GM19193 (cell line): ENCODE measurements at regions not wholly inside any gene's neighbourhood (a gene's known extent, or its start where the extent isn't known, plus 50 kb on each side); places are given as distances from the start of the nearest gene placed in this dataset.

ENCODE experiments used
- POLR2A ChIP-seq: IDR thresholded peaks from 4 replicates; pipeline ENCODE4 v1.6.1; 2011; ENCODE audit not compliant: insufficient read depth, insufficient read length; ENCODE audit errors: extremely low read depth

DNA sequence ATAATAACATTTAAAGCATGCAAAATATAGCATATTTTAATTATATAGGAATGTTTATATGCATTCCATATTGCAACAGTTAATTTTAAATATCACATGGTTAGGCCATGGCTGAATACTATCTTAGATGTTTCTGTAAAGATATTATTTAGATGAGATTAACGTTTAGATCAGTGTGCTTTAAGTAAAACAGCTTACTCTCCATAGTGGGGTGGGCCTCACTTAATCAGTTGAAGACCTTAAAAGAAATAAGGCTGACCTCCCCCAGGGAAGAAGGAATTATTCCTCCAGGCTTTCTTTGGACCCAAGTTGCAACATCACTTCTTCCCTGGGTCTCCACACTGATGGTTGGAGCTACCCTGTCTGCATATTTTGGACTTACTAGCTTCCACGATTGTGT lies 1246.5 kb downstream of the TYW1 start:
- TF ChIP-seq POLR2A = no peak

DNA sequence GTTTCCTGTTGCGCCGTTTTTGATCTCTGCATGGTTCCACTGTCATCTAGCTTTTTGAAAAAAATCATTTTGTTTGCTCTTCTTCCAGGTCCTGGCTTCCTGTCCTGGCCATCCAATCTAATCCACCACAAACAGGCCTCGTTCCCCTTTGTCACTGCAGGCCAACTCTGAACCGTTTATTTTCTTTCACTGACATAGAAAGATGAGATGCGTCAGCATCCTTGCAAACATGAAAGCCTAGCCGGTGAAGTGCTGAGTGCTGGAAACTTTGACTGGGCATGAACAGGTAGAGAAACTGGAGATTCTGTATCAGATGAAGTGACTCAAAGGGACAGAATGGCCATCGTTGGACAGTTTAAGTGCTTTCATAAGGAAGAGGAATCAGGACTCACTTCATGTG lies 1247.8 kb downstream of the TYW1 start:
- TF ChIP-seq POLR2A = no peak

DNA sequence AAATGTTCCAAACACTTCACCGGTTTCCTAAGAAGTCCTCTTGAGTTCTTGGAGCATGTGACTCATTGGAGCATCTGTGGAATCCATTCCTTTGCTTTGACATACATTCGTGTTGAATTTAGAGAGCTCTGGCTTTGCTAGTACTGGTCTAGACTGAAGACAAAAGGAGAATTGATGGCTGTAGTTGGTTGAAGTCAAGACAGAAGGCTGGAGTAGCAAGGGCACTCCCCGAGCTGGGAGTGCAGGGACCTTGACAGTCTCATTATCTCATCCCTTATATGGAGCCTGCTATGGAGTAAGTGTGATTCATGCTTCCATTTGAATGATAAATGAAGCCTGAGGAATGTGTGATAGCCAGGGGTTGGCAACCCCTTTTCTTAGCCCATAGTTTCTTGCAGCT lies 1249.1 kb downstream of the TYW1 start:
- no peak for TF ChIP-seq POLR2A

DNA sequence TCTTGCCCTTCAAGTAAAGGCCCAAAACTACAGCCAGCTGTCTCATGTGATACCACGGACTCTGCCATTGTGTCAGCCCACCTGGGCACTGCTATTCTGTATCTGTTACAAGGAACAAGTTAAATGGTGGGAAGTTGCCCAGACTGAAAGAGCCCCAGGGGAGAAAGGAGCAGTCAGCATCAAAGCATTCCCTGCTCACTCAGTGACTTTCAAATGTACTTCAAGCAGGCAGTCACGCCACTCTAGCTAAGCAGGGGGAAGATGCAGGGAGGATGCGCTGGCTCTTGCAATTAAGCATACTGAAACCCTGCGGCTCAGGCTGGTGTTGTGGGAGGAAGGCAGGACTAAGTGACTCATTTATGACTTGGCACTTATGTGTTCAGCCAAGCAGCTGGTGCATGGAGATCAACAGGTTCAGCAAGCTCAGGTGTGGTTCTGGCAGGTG lies 1249.6 kb downstream of the TYW1 start:
- TF ChIP-seq POLR2A = no peak

GRCh38 chr7:68247126-68247525 lies 1250.5 kb downstream of the TYW1 start:
- TF ChIP-seq POLR2A = no peak

GRCh38 chr7:68247571-68247970 lies 1250.9 kb downstream of the TYW1 start:
- no peak for TF ChIP-seq POLR2A

GRCh38 chr7:68248973-68249372 lies 1252.3 kb downstream of the TYW1 start:
- no peak for TF ChIP-seq POLR2A

GRCh38 chr7:68249611-68250010 lies 1253.0 kb downstream of the TYW1 start:
- no peak for TF ChIP-seq POLR2A

- no peak for TF ChIP-seq POLR2A
Measured at GRCh38 chr7:68250143-68250542, 1253.5 kb downstream of the TYW1 start.

GRCh38 chr7:68256295-68256694 lies 1259.7 kb downstream of the TYW1 start:
- TF ChIP-seq POLR2A = no peak

- no peak for TF ChIP-seq POLR2A
Measured at GRCh38 chr7:68258609-68259008, 1262.0 kb downstream of the TYW1 start.

DNA sequence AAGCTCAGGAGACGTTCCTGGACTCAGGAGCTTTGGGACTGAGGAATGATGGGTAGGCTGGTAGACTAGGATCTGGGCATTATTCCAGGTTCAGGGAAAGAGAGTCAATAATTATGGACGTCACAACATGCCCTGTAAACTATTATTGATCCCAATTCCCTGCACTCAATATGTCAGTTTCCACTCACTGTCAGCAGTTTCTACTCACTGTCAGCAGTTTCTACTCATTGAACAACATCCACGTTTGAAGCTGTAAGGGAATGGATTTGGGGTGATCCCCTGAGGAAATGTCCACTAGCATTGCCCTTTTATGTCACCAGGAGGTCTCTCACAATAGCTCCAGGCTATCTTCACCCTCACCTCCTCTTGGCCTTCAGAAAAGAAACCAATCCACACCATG lies 1268.6 kb downstream of the TYW1 start:
- TF ChIP-seq POLR2A = no peak

- no peak for TF ChIP-seq POLR2A
Measured at GRCh38 chr7:68266004-68266579, 1269.5 kb downstream of the TYW1 start.

DNA sequence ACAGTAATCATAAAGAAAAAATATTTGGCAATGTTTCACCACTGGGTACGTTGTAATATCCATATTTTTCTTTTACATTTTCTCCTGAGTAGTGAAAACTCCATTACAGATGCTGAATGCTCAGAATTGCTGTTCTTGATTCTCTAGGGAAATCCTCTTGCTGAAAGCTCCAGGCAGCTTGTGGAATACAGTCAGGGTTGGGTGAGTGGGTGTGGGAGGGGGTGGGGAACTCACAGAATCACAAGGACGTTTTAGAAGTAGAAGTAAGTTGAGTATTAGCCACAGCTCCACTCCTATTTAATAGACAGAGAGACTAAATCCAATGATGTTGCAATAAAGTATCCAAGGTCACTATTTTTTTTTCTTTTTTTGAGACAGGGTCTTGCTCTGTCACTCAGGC lies 1270.9 kb downstream of the TYW1 start:
- no peak for TF ChIP-seq POLR2A

DNA sequence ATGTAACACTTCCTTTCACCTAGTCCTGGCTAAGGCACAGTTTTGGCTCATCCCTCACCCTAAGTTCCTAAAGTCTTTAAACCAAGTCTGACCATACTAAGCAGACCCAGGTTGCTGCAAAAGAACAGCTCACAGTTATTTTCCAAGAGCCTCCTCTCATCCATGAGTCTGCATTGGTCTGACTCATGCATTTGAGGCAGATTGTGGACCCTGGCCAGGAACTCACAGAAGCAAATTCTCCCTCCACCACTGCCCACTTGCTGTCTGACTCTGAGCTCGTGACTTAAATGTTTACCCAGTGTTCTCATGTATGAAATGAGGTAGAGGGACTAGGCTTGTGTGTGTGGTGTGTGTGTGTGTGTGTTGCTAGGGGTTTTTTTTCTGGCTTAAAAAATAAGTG lies 1272.8 kb downstream of the TYW1 start:
- no peak for TF ChIP-seq POLR2A

DNA sequence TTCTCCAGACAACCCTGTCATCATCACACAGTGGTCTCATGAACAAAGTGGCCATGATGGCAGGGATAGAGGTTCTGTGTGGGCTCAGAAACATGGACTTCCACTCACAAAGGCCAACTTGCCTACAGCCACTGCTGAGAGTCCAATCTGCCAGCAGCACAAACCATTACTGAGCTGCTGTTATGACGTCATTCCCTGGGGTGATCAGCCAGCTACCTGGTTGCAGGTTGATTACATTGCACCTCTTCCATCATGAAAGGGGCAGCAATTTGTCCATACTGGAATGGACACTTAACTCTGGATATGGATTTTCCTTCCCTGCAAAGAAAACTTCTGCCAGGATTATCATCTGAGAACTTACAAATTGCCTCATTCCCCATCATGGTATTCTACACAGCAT lies 1275.9 kb downstream of the TYW1 start:
- TF ChIP-seq POLR2A = no peak

- TF ChIP-seq POLR2A = no peak
Measured at GRCh38 chr7:68276725-68277124, 1280.1 kb downstream of the TYW1 start.
